ENCODE measurements at regions not wholly inside any gene's neighbourhood (a gene's known extent, or its start where the extent isn't known, plus 50 kb on each side); places are given as distances from the start of the nearest gene placed in this dataset.

DNA sequence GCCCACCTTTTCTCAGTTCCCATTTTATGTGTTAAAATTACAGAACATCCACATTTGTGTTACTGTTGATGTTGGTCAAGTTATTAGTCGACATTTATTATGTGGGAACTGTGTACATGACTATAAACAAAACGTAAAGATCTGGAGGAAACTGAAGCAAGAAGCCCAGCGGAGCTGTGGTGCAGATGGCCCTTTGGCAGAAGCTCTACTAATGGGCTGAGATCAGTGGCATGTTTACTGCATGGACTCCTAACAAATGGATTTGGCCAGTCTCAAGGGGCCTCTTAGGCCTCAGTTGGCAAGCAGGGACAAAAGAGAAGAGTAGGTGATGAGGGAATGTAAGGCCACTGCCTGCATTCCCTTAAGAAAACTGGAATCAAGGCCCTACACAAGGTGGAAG is 282.1 kb upstream of the TCF21 start:
- POLR2A ChIA-PET (ENCODE audit: low non-redundant PET) = no interaction called here
- Histone ChIP-seq H3K27ac (ENCODE audit: low read depth, low read length, poor library complexity, severe bottlenecking) (no peak overlapping the region), H3K36me3 (ENCODE audit: insufficient read depth, low read length, poor library complexity, severe bottlenecking) (no peaks in the 10 kb centered on the region)

GRCh38 chr6:133608620-133609019 is 280.3 kb upstream of the TCF21 start:
- BruUV-seq (replicated peaks) = no TSS peak
- Histone ChIP-seq H3K9me3 (ENCODE audit: low read depth, low read length, poor library complexity, severe bottlenecking) (no peaks in the 10 kb centered on the region), H3K27ac (ENCODE audit: low read depth, low read length, poor library complexity, severe bottlenecking) (no peak overlapping the region), H3K27me3 (replicated peaks; ENCODE audit: insufficient read depth, low read depth, low read length, poor library complexity) (peaks cover 88% of the 10 kb centered on the region), H3K36me3 (ENCODE audit: insufficient read depth, low read length, poor library complexity, severe bottlenecking) (no peaks in the 10 kb centered on the region), H3K4me1 (ENCODE audit: insufficient read depth, low read length, poor library complexity, severe bottlenecking) (no peaks in the 10 kb centered on the region), H3K4me3 (ENCODE audit: low read depth, low read length, poor library complexity, severe bottlenecking) (no peak overlapping the region)
- intact Hi-C loops (cut with micrococcal nuclease; ENCODE audit: unreplicated experiment) = no loop called here
- no peak for DNase-seq (ENCODE audit: low spot score)
- no peak for TF ChIP-seq EZH2 (IDR thresholded peaks at IDR 0.05; ENCODE audit: borderline replicate concordance, low read depth, low read length, poor library complexity, severe bottlenecking)
- no peak for TF ChIP-seq CTCF (conservative IDR thresholded peaks at IDR 0.05; ENCODE audit: low read depth, low read length)
- CTCF ChIA-PET = interaction anchor here (0.6 kb wide), 1 partner anchor 299 kb away, joined by 8 read pairs; no protein-coding TSS in a partner anchor
- POLR2A ChIA-PET (ENCODE audit: low non-redundant PET) = no interaction called here

More for the DNA sequence above, 282.1 kb upstream of the TCF21 start:
- CTCF ChIA-PET = no interaction called here
- H3K9me3 ChIP-seq (ENCODE audit: low read depth, low read length, poor library complexity, severe bottlenecking) = no peaks in the 10 kb centered on the region
- no peak for DNase-seq (ENCODE audit: low spot score)
- peaks cover 88% of the 10 kb centered on the region for H3K27me3 ChIP-seq (replicated peaks; ENCODE audit: insufficient read depth, low read depth, low read length, poor library complexity)
- H3K4me1 ChIP-seq (ENCODE audit: insufficient read depth, low read length, poor library complexity, severe bottlenecking) = no peaks in the 10 kb centered on the region
- BruUV-seq (replicated peaks) = no TSS peak
- no peak for TF ChIP-seq CTCF (conservative IDR thresholded peaks at IDR 0.05; ENCODE audit: low read depth, low read length)
- no peak for TF ChIP-seq EZH2 (IDR thresholded peaks at IDR 0.05; ENCODE audit: borderline replicate concordance, low read depth, low read length, poor library complexity, severe bottlenecking)
- no peak overlapping the region for H3K4me3 ChIP-seq (ENCODE audit: low read depth, low read length, poor library complexity, severe bottlenecking)
- intact Hi-C loops (cut with micrococcal nuclease; ENCODE audit: unreplicated experiment) = no loop called here

- CTCF ChIA-PET = no interaction called here
Observed at GRCh38 chr6:133609415-133610226, 279.3 kb upstream of the TCF21 start.

More at GRCh38 chr6:133609415-133610226, 279.3 kb upstream of the TCF21 start:
- Histone ChIP-seq H3K27me3 (replicated peaks; ENCODE audit: insufficient read depth, low read depth, low read length, poor library complexity) (peaks cover 88% of the 10 kb centered on the region), H3K27ac (ENCODE audit: low read depth, low read length, poor library complexity, severe bottlenecking) (no peak overlapping the region), H3K4me1 (ENCODE audit: insufficient read depth, low read length, poor library complexity, severe bottlenecking) (no peaks in the 10 kb centered on the region), H3K36me3 (ENCODE audit: insufficient read depth, low read length, poor library complexity, severe bottlenecking) (no peaks in the 10 kb centered on the region), H3K9me3 (ENCODE audit: low read depth, low read length, poor library complexity, severe bottlenecking) (no peaks in the 10 kb centered on the region), H3K4me3 (ENCODE audit: low read depth, low read length, poor library complexity, severe bottlenecking) (no peak overlapping the region)
- DNase-seq (ENCODE audit: low spot score) = no peak
- no peak for TF ChIP-seq CTCF (conservative IDR thresholded peaks at IDR 0.05; ENCODE audit: low read depth, low read length)
- no peak for TF ChIP-seq EZH2 (IDR thresholded peaks at IDR 0.05; ENCODE audit: borderline replicate concordance, low read depth, low read length, poor library complexity, severe bottlenecking)
- BruUV-seq (replicated peaks) = no TSS peak
- POLR2A ChIA-PET (ENCODE audit: low non-redundant PET) = no interaction called here
- intact Hi-C loops (cut with micrococcal nuclease; ENCODE audit: unreplicated experiment) = no loop called here
